GM23338 (cell line): ENCODE measurements at regions not wholly inside any gene's neighbourhood (a gene's known extent, or its start where the extent isn't known, plus 50 kb on each side); places are given as distances from the start of the nearest gene placed in this dataset.

Source experiments
- ATAC-seq: fragments of 200-7000 bp; cut with Tn5 transposase; 3 replicates; pipeline ENCODE4 v1.9.1; 2020
- DNase-seq: peaks from one replicate; pipeline ENCODE4 v3.0.0-alpha.2; 2015; ENCODE audit warnings: low spot score
- H2AFZ ChIP-seq: fragments of 200-600 bp; sonication (generic); 2 replicates; pipeline ENCODE4 v1.8.0; 2016; ENCODE audit warnings: antibody characterized with exemption, mild to moderate bottlenecking, moderate library complexity
- H3F3A ChIP-seq: fragments of 200-600 bp; sonication (generic); replicated peaks from 2 replicates; pipeline ENCODE4 v1.8.0; 2017; ENCODE audit warnings: antibody characterized with exemption, mixed run types, low read depth
- H3K27ac ChIP-seq: fragments of 200-600 bp; sonication (generic); 2 replicates; pipeline ENCODE4 v1.6.1; 2016; ENCODE audit warnings: low read depth
- H3K27me3 ChIP-seq: fragments of 200-600 bp; sonication (generic); 2 replicates; pipeline ENCODE4 v1.8.0; 2016; ENCODE audit warnings: mild to moderate bottlenecking, mixed run types, moderate library complexity; ENCODE audit not compliant: insufficient read depth
- H3K36me3 ChIP-seq: fragments of 200-600 bp; sonication (generic); 2 replicates; pipeline ENCODE4 v1.8.0; 2016; ENCODE audit warnings: mild to moderate bottlenecking; ENCODE audit not compliant: insufficient read depth
- H3K4me1 ChIP-seq: fragments of 200-600 bp; sonication (generic); 2 replicates; pipeline ENCODE4 v1.8.0; 2016; ENCODE audit warnings: mild to moderate bottlenecking, moderate library complexity; ENCODE audit not compliant: insufficient read depth
- H3K4me2 ChIP-seq: fragments of 200-600 bp; sonication (generic); 2 replicates; pipeline ENCODE4 v1.7.1; 2017; ENCODE audit warnings: mixed run types
- H3K4me3 ChIP-seq: fragments of 200-600 bp; sonication (generic); 2 replicates; pipeline ENCODE4 v1.6.1; 2016; ENCODE audit warnings: mixed run types
- H3K79me2 ChIP-seq: fragments of 200-600 bp; sonication (generic); replicated peaks from 2 replicates; pipeline ENCODE4 v1.8.0; 2017; ENCODE audit warnings: mild to moderate bottlenecking; ENCODE audit not compliant: insufficient read depth
- H3K9me2 ChIP-seq: fragments of 200-600 bp; sonication (generic); 2 replicates; pipeline ENCODE4 v1.8.0; 2017; ENCODE audit not compliant: insufficient read depth
- H4K20me1 ChIP-seq: fragments of 200-600 bp; sonication (generic); replicated peaks from 2 replicates; pipeline ENCODE4 v1.8.0; 2017; ENCODE audit warnings: mild to moderate bottlenecking; ENCODE audit not compliant: insufficient read depth
- H3K27ac Mint-ChIP-seq: 2 replicates; pipeline ENCODE4 v1.8.0; 2020; ENCODE audit warnings: inconsistent platforms, mild to moderate bottlenecking, moderate library complexity, mixed read lengths
- H3K27me3 Mint-ChIP-seq: 3 replicates; pipeline ENCODE4 v1.8.0; 2022; ENCODE audit warnings: low read depth, mild to moderate bottlenecking, moderate library complexity, mixed read lengths, inconsistent platforms; ENCODE audit not compliant: insufficient read depth, poor library complexity
- H3K36me3 Mint-ChIP-seq: 3 replicates; pipeline ENCODE4 v1.8.0; 2021; ENCODE audit warnings: low read depth, mild to moderate bottlenecking, inconsistent platforms, moderate library complexity, mixed read lengths
- H3K4me1 Mint-ChIP-seq: 3 replicates; pipeline ENCODE4 v1.8.0; 2020; ENCODE audit warnings: mild to moderate bottlenecking, inconsistent platforms, mixed read lengths
- H3K4me3 Mint-ChIP-seq: 3 replicates; pipeline ENCODE4 v1.8.0; 2021; ENCODE audit warnings: moderate library complexity, mild to moderate bottlenecking, inconsistent platforms, mixed read lengths
- H3K9me3 Mint-ChIP-seq: 3 replicates; pipeline ENCODE4 v1.8.0; 2020; ENCODE audit warnings: moderate library complexity, mild to moderate bottlenecking, inconsistent platforms, mixed read lengths
- EZH2phosphoT487 ChIP-seq: fragments of 200-600 bp; sonication (generic); IDR thresholded peaks from one replicate; pipeline ENCODE4 v1.8.1; 2018; ENCODE audit warnings: antibody characterized with exemption; ENCODE audit not compliant: unreplicated experiment
- JUNB ChIP-seq: IDR thresholded peaks from one replicate; pipeline ENCODE4 v1.6.1; 2016; ENCODE audit warnings: antibody characterized with exemption; ENCODE audit not compliant: unreplicated experiment
- ZNF462 ChIP-seq: fragments of 250-450 bp; sonication (Bioruptor Pico); IDR thresholded peaks from 2 replicates; pipeline ENCODE4 v1.5.0; 2020; ENCODE audit warnings: mild to moderate bottlenecking, moderate library complexity

GRCh38 chr5:23756779-23757178, 249.4 kb downstream of the PRDM9 start:
- H2AFZ ChIP-seq: no peak overlapping the region

More at GRCh38 chr5:23756779-23757178, 249.4 kb downstream of the PRDM9 start:
- Mint-ChIP-seq H3K4me1 (no peaks in the 10 kb centered on the region), H3K27me3 (no peaks in the 10 kb centered on the region), H3K27ac (no peak overlapping the region), H3K4me3 (no peak overlapping the region), H3K36me3 (no peaks in the 10 kb centered on the region), H3K9me3 (no peaks in the 10 kb centered on the region)
- no peak for TF ChIP-seq ZNF462 (CRISPR knock-in tag)
- TF ChIP-seq EZH2phosphoT487: no peak
- TF ChIP-seq JUNB: no peak
- no peak overlapping the region for H3K27ac ChIP-seq
- no peak overlapping the region for H3K4me3 ChIP-seq
- no peaks in the 10 kb centered on the region for H3F3A ChIP-seq
- H3K79me2 ChIP-seq: no peaks in the 10 kb centered on the region
- H3K27me3 ChIP-seq: no peaks in the 10 kb centered on the region
- ATAC-seq (no peak), DNase-seq (no peak)
- no peaks in the 10 kb centered on the region for H3K36me3 ChIP-seq
- H4K20me1 ChIP-seq: no peaks in the 10 kb centered on the region
- no peak overlapping the region for H3K4me2 ChIP-seq
- no peaks in the 10 kb centered on the region for H3K4me1 ChIP-seq
- H3K9me2 ChIP-seq: no peaks in the 10 kb centered on the region
